ENCODE measurements at regions not wholly inside any gene's neighbourhood (a gene's known extent, or its start where the extent isn't known, plus 50 kb on each side); places are given as distances from the start of the nearest gene placed in this dataset.

DNA sequence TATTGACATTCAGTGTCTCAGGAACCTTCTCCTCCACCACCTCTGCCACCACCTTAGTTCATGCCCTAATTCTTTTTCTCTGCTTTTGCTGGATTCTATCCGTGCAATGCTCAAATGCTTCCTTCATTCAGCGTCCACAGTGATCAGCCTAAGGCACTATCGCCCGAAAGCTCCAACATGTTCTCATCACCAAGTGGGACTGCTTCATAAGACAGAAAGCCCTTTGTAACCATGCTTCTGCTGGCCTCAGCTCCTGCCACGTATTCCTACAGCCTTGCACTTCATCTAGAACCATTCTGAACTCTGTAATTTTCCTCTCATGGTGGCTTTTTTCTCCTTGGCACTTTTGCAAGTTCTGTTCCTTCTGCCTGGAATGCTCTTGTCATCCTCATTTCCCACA lies 222.9 kb downstream of the HNMT start:
- TF ChIP-seq, protein P1, sequence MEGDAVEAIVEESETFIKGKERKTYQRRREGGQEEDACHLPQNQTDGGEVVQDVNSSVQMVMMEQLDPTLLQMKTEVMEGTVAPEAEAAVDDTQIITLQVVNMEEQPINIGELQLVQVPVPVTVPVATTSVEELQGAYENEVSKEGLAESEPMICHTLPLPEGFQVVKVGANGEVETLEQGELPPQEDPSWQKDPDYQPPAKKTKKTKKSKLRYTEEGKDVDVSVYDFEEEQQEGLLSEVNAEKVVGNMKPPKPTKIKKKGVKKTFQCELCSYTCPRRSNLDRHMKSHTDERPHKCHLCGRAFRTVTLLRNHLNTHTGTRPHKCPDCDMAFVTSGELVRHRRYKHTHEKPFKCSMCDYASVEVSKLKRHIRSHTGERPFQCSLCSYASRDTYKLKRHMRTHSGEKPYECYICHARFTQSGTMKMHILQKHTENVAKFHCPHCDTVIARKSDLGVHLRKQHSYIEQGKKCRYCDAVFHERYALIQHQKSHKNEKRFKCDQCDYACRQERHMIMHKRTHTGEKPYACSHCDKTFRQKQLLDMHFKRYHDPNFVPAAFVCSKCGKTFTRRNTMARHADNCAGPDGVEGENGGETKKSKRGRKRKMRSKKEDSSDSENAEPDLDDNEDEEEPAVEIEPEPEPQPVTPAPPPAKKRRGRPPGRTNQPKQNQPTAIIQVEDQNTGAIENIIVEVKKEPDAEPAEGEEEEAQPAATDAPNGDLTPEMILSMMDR (IDR thresholded peaks at IDR 0.05) = no peak
- no peak for TF ChIP-seq EP300 (IDR thresholded peaks at IDR 0.05)

All from esophagus muscularis mucosa (tissue), 3 donors.